ENCODE measurements at regions not wholly inside any gene's neighbourhood (a gene's known extent, or its start where the extent isn't known, plus 50 kb on each side); places are given as distances from the start of the nearest gene placed in this dataset.

DNA sequence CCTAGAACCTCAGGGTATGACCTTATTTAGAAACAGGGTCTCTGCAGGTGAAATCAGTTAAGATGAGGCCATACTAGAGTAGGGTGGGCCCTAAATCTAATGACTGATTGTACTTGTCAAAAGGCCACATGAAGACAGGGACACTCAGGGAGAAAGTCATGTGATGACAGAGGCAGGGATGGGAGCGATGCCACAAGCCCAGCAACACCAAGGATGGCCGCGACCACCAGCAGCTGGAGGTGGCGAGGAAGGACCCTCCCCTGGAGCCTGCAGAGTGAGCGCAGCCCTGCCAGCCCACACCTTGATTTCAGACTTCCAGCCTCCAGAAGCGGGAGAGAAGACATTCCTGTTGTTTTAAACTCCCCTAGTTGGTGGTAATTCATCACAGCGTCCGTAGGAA lies 199.9 kb downstream of the PHETA1 start:
- POLR2A ChIA-PET (ENCODE audit: low non-redundant PET), result no interaction called here
- no peak for DNase-seq (ENCODE audit: low spot score)
- CTCF ChIA-PET, result no interaction called here
- TF ChIP-seq, protein P1, sequence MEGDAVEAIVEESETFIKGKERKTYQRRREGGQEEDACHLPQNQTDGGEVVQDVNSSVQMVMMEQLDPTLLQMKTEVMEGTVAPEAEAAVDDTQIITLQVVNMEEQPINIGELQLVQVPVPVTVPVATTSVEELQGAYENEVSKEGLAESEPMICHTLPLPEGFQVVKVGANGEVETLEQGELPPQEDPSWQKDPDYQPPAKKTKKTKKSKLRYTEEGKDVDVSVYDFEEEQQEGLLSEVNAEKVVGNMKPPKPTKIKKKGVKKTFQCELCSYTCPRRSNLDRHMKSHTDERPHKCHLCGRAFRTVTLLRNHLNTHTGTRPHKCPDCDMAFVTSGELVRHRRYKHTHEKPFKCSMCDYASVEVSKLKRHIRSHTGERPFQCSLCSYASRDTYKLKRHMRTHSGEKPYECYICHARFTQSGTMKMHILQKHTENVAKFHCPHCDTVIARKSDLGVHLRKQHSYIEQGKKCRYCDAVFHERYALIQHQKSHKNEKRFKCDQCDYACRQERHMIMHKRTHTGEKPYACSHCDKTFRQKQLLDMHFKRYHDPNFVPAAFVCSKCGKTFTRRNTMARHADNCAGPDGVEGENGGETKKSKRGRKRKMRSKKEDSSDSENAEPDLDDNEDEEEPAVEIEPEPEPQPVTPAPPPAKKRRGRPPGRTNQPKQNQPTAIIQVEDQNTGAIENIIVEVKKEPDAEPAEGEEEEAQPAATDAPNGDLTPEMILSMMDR (conservative IDR thresholded peaks at IDR 0.05; ENCODE audit: low read depth), result no peak
- no peak overlapping the region for H3K27ac ChIP-seq

DNA sequence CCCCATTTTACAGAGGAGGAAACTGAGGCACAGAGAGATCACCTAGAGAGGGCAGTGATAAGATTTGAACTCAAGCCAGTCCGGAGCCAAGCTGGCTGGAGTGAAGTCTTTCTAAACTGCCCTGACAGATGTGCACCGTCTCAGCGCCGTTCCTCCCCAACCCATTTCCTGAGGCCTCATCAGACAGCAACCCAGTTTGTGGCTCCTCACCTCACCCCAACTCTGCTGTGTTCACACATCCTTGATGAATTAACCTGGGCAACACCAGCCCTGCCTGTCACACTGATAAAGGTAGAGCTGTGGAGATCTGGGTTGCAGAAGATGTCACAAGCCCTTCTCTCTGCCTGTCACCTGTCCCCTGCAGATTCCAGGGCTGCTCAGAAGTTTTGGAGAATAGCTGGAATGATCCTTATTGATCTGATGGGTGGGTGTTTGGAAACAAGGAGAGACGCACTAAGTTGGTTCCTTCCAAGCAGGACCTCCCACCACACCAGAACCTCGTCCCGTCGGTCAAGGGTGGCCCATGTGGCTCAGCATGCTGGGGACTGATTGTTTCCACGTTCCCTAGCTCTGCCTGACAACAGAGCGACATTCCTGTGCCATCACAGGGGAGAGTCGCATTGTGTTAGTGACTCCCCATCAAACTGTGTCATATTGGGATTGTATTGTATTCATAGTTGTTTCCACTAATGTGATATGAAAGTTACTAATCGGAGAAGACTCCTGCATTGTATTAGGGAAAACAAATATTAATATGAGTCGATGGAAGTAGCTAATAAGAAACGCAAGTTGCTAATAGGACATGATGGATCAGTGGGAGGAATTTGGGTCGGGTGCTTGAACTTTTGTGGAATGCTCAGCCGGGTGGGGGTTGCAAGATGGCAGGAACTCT lies 200.6 kb downstream of the PHETA1 start:
- CTCF ChIA-PET, result no interaction called here
- TF ChIP-seq, protein P1 (conservative IDR thresholded peaks at IDR 0.05; ENCODE audit: low read depth), result no peak
- DNase-seq (ENCODE audit: low spot score), result no peak
- no peak overlapping the region for H3K27ac ChIP-seq
- POLR2A ChIA-PET (ENCODE audit: low non-redundant PET), result no interaction called here

DNA sequence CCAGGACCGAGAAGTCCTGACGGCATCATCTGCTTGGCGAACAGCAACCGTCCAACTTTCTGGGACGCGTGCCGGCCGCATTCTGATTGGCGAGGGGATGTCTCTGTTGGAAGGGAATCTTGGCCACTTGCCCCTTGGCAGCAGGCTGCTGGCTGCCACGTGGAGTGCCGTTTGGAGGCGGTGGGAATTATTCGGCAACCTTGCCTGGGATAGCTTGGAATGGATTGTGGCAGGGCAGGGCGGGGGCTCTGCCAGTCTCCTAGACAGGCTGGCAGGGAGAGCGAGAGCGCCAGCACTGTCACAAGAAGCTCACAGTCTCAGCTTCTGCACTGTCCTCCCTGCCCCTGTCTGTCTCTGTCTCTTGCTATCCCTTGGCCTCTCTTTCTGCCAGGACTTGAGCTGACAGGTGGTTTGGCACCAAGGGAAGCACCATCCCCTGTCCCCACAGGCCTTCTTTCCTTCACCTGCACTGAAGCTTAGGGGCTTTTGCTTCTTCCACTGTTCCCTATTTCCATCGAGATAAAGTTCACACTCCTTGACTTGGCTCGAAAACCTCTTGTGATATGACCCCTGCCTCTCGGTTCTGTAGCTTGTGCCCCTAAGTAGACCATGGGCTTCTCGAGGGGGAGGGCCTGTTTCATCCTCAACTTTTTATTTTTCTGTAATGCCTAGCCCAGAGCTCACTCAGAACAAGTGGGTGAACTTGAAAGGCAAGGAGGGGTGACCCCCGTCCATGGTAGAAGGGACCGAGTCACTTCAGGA lies 201.9 kb downstream of the PHETA1 start:
- ChIA-PET CTCF (interaction anchor here (0.7 kb wide), 1 partner anchor 194 kb away, joined by 3 read pairs; no protein-coding TSS in a partner anchor), POLR2A (ENCODE audit: low non-redundant PET) (no interaction called here)
- no peak overlapping the region for H3K27ac ChIP-seq
- DNase-seq (ENCODE audit: low spot score), result no peak
- TF ChIP-seq, protein P1 (conservative IDR thresholded peaks at IDR 0.05; ENCODE audit: low read depth), result no peak

DNA sequence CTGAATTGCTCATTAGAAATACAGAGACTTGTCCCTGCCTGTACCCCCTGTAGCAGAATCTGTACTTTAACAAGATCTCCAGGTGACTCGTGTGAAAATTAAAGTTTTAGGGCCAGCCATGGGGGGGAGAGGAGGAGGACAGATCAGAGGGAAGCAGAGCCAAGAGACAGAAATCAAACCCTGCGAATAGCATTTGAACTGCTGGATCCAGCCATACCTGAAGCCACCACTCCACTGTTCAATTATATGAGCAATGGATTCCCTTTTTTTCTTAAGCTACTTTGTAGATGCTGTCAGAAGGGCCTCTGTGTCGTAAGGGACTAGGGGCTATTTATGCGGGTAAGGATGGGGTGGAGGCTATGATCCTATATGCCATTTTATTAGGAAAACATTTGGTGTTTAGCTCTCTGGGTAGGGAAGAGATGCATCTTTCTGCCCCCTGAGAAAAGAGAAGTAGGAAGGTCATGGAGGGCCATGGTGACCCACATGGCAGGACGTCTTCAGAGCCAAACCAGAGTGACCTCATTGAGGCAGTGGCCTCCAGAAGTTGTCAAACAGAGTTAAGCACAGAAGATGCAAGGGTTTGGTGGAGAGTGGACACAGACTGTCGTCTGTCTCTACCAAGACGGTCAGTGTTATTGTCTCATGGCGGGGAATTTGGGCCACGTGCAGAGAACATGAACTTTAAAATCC lies 203.9 kb downstream of the PHETA1 start:
- ChIA-PET CTCF (no interaction called here), POLR2A (ENCODE audit: low non-redundant PET) (no interaction called here)
- TF ChIP-seq, protein P1 (conservative IDR thresholded peaks at IDR 0.05; ENCODE audit: low read depth), result no peak
- H3K27ac ChIP-seq, result no peak overlapping the region
- DNase-seq (ENCODE audit: low spot score), result no peak

DNA sequence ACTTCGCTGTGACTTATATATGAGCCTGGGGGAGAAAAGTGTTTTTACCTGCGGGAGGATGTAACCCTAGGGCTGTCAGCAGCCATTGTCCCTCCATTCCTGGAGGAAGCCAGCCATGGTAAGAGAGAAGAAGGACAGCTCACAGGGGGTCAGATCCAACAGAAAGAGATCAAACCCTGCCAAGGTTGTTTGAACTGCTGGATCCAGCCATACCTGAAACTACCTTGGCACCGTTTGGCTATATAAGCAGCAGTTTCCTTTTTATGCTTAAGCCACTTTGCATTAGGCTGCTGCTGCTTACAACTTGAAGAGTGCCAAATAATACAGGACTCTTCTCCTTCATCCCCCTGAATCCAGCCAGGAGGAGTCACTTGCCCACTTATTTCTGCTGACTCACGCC lies 205.5 kb downstream of the PHETA1 start:
- ChIA-PET CTCF (interaction anchor here (0.6 kb wide), 1 partner anchor 169 kb away, joined by 7 read pairs; no protein-coding TSS in a partner anchor), POLR2A (ENCODE audit: low non-redundant PET) (no interaction called here)
- no peak overlapping the region for H3K27ac ChIP-seq
- TF ChIP-seq, protein P1 (conservative IDR thresholded peaks at IDR 0.05; ENCODE audit: low read depth), result no peak
- no peak for DNase-seq (ENCODE audit: low spot score)

DNA sequence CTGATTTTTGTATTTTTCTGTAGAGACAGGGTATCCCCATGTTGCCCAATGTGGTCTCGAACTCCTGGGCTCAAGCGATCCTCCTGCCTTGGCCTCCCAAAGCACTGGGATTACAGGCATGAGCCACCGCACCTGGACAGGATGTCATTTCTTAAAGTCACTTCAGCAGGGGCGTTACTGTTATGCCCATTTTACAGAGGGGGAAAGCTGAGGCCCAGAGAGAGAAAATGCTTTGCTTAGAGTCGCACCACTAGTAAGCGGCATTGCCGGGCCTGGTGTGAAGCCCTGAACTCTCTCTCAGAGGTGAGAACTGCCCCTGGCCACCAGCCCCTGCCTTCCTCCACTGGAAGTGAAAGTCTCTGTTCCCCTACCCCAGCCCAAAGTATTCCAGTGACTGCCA lies 207.0 kb downstream of the PHETA1 start:
- CTCF ChIA-PET, result interaction anchor here (0.6 kb wide), 1 partner anchor 1190 kb away, joined by 4 read pairs; no protein-coding TSS in a partner anchor
- POLR2A ChIA-PET (ENCODE audit: low non-redundant PET), result no interaction called here

More for the DNA sequence above, 207.0 kb downstream of the PHETA1 start:
- H3K27ac ChIP-seq, result no peak overlapping the region
- DNase-seq (ENCODE audit: low spot score), result no peak
- TF ChIP-seq, protein P1 (conservative IDR thresholded peaks at IDR 0.05; ENCODE audit: low read depth), result no peak

Data from RWPE1 (cell line).